Neutrophil (primary cell): ENCODE measurements at regions not wholly inside any gene's neighbourhood (a gene's known extent, or its start where the extent isn't known, plus 50 kb on each side); places are given as distances from the start of the nearest gene placed in this dataset.

Experiments used
- H3K27ac ChIP-seq: fragments of 200-600 bp; sonication (generic); 2 replicates; pipeline ENCODE4 v1.5.1; 2016; ENCODE audit warnings: mild to moderate bottlenecking, moderate library complexity
- H3K27me3 ChIP-seq: fragments of 200-600 bp; sonication (generic); 2 replicates; pipeline ENCODE4 v1.6.0; 2016; ENCODE audit warnings: mild to moderate bottlenecking
- H3K36me3 ChIP-seq: fragments of 200-600 bp; sonication (generic); 2 replicates; pipeline ENCODE4 v1.5.1; 2017
- H3K4me1 ChIP-seq, 2 experiments: fragments of 200-600 bp in 1 of 2; sonication (generic) in 1 of 2; 1 replicate in 1 of 2; 2 replicates in 1 of 2; pipeline versions ENCODE4 v1.5.1 to v1.6.1; 2013 to 2016; ENCODE audit warnings: low read depth in 1 of 2, low read length in 1 of 2, mild to moderate bottlenecking in 1 of 2, moderate library complexity in 1 of 2; ENCODE audit not compliant: control insufficient read depth in 1 of 2, insufficient read depth in 1 of 2
- H3K4me3 ChIP-seq, 2 experiments: fragments of 200-600 bp in 1 of 2; sonication (generic) in 1 of 2; 1 replicate in 1 of 2; 2 replicates in 1 of 2; pipeline ENCODE4 v1.5.1; 2013 to 2016; ENCODE audit warnings: low read depth in 1 of 2, low read length in 1 of 2, mild to moderate bottlenecking in 1 of 2, moderate library complexity in 1 of 2
- H3K9me3 ChIP-seq: fragments of 200-600 bp; sonication (generic); 2 replicates; pipeline ENCODE4 v1.5.1; 2016
- TF ChIP-seq, protein P1 (sequence below): fragments of 200-600 bp; sonication (generic); IDR thresholded peaks from 2 replicates; pipeline ENCODE4 v1.5.1; 2016; ENCODE audit warnings: antibody characterized with exemption

DNA sequence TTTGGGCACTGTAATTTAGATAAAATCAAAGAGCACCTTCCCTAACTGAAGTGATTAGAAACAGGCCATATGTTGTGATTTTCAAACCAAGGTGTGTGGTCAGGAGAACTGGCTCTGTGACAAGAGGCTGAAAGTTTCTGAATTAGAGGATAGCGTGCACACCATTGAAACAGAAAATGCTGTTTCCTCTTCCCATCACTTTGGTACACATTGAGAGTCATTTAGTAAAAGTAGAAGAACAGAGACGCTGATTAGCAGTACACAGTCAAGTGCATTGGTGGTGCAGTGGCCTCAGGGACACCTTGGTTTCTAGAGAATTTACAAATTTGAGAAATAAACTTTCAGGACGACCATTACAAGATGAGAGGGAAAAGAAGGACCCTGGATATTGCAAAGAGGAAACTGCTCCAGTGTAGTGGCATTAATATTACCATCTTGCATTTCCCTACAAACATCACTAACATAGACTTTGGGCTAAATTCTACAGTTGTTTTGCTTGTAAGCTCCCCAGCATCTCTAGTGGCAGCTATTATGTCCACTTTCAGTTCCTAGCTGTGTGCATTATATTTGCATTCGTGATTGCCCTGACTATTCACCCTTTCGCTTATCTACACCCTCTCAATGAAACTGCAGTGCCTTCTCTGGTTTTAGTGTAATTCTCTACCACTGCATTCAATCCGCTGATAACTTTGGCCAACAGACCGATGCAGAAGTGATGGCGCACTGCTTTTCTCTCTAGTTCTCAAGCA is 728.1 kb upstream of the GRM7 start:
- no peak overlapping the region for H3K4me3 ChIP-seq
- H3K27ac ChIP-seq, result no peak overlapping the region

DNA sequence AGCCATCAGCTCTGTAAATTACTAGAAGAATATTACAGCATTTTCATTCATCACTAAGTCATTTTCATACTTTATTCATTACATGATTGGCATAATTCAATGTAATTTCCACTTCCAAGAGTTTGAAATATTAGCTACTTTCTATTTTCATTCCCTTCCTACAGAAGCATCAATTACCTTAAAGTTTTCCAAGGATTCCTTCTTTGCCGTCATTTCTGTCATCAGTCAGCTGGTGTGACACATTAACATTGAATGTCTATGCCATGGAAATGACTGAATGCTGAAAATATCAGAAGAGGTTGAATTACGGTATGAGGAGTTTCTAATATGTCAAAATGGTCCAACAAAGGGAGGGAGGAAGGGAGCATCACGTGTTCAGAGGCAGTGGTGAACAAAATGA is 718.2 kb upstream of the GRM7 start:
- Histone ChIP-seq H3K27ac (no peak overlapping the region), H3K4me1 (no peaks in the 10 kb centered on the region), H3K9me3 (no peaks in the 10 kb centered on the region), H3K4me3 (no peak overlapping the region), H3K36me3 (no peaks in the 10 kb centered on the region), H3K27me3 (no peaks in the 10 kb centered on the region)
- TF ChIP-seq, protein P1, sequence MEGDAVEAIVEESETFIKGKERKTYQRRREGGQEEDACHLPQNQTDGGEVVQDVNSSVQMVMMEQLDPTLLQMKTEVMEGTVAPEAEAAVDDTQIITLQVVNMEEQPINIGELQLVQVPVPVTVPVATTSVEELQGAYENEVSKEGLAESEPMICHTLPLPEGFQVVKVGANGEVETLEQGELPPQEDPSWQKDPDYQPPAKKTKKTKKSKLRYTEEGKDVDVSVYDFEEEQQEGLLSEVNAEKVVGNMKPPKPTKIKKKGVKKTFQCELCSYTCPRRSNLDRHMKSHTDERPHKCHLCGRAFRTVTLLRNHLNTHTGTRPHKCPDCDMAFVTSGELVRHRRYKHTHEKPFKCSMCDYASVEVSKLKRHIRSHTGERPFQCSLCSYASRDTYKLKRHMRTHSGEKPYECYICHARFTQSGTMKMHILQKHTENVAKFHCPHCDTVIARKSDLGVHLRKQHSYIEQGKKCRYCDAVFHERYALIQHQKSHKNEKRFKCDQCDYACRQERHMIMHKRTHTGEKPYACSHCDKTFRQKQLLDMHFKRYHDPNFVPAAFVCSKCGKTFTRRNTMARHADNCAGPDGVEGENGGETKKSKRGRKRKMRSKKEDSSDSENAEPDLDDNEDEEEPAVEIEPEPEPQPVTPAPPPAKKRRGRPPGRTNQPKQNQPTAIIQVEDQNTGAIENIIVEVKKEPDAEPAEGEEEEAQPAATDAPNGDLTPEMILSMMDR, result no peak

More for the DNA sequence above, 728.1 kb upstream of the GRM7 start:
- Histone ChIP-seq H3K9me3 (no peaks in the 10 kb centered on the region), H3K27me3 (no peaks in the 10 kb centered on the region), H3K36me3 (no peaks in the 10 kb centered on the region), H3K4me1 (no peaks in the 10 kb centered on the region)
- TF ChIP-seq, protein P1, result no peak

DNA sequence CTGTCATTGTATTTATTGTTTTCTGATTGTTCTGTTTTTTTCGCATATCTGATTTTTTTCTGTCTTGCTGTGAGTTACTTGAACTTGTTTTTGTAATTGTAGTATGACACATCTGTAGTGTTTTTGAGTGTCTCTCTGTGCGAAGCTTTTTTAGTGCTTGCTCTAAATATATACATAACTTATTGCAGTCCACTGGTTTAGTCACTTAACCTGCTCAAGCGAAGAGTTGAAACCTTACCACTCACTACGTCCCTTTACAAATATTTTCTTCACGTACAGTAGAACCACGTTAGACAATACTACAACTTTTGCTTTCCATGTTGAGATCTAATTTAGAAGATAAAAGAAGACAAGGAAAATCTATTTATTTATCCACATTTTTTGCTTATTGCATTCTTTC is 713.0 kb upstream of the GRM7 start:
- TF ChIP-seq, protein P1, result no peak
- no peaks in the 10 kb centered on the region for H3K4me1 ChIP-seq
- no peaks in the 10 kb centered on the region for H3K9me3 ChIP-seq
- no peak overlapping the region for H3K4me3 ChIP-seq
- H3K27ac ChIP-seq, result no peak overlapping the region
- no peaks in the 10 kb centered on the region for H3K27me3 ChIP-seq
- no peaks in the 10 kb centered on the region for H3K36me3 ChIP-seq

DNA sequence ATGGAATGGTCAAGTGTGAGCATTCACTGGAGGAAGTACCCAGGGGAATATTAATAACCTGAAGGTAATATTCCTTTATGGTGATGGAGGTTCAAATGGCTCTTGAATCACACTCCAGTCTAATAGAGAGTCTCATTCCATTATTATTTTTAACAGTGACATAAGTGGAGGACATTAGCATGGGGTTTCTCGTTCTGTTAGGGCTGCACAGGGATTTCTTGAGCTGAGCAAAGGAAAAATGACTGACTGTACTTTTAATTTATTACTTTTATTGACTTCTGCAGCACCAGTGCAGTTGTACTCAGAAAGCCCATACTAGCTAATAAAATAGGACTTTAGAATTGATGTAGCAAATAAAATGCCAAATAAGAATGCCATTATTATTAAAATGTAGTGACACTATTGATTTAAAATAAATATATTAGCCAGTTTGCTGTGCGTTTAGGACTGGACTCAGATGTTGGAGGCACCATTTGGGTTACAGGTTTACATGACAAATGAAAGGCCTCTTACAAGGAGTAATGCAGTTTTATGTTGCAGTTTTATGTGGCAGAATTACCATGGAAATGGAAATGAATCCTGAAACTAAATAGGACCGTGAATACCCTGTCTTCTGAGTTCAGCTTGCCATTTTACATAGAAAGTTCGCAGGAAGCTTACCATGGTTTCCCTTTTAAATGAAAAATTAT is 705.1 kb upstream of the GRM7 start:
- Histone ChIP-seq H3K4me3 (no peak overlapping the region), H3K27me3 (no peaks in the 10 kb centered on the region), H3K27ac (no peak overlapping the region), H3K9me3 (no peaks in the 10 kb centered on the region), H3K4me1 (no peaks in the 10 kb centered on the region), H3K36me3 (no peaks in the 10 kb centered on the region)
- TF ChIP-seq, protein P1, result no peak

DNA sequence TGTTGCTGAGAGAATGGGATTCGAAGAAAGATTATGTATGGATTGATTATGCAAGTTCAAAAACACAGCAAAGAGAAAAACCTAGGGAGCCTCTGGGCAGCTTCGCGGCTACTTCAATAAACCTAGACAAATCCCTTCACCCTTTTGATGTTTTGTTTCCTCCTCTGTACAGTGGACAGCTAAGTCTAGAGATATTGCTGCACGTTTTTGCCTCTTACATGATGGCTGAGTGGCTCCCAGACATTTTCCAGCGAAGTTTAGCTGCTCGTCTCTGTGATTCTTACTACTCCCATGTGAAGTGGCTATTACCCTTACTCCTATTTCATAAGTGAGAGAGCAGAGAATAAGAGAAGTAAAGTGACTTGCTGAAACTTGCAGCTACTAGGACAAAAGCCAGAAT is 695.0 kb upstream of the GRM7 start:
- no peaks in the 10 kb centered on the region for H3K27me3 ChIP-seq
- H3K4me1 ChIP-seq, result no peaks in the 10 kb centered on the region
- H3K9me3 ChIP-seq, result no peaks in the 10 kb centered on the region
- TF ChIP-seq, protein P1, result no peak
- H3K4me3 ChIP-seq, result no peak overlapping the region
- no peaks in the 10 kb centered on the region for H3K36me3 ChIP-seq
- H3K27ac ChIP-seq, result no peak overlapping the region
